ENCODE measurements at regions not wholly inside any gene's neighbourhood (a gene's known extent, or its start where the extent isn't known, plus 50 kb on each side); places are given as distances from the start of the nearest gene placed in this dataset.

DNA sequence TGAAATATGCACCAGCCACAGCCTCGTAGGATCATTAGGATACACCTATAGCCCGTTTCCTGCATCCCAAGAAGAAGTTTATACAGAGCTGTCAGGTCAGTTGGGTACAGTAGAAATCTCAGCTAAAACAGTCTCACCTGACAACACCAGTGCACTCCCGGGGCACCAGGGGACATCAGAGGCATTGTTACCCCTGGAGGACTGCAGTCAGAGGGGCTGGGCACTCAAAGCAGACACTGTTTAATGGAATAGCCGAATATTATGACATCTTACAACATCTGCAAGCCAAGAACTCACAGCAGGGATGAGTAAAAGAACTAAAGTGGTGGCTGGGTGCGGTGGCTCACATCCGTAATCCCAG is 93.0 kb upstream of the ID2 start:
- TF ChIP-seq, protein P1, sequence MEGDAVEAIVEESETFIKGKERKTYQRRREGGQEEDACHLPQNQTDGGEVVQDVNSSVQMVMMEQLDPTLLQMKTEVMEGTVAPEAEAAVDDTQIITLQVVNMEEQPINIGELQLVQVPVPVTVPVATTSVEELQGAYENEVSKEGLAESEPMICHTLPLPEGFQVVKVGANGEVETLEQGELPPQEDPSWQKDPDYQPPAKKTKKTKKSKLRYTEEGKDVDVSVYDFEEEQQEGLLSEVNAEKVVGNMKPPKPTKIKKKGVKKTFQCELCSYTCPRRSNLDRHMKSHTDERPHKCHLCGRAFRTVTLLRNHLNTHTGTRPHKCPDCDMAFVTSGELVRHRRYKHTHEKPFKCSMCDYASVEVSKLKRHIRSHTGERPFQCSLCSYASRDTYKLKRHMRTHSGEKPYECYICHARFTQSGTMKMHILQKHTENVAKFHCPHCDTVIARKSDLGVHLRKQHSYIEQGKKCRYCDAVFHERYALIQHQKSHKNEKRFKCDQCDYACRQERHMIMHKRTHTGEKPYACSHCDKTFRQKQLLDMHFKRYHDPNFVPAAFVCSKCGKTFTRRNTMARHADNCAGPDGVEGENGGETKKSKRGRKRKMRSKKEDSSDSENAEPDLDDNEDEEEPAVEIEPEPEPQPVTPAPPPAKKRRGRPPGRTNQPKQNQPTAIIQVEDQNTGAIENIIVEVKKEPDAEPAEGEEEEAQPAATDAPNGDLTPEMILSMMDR (conservative IDR thresholded peaks at IDR 0.05; ENCODE audit: low read depth, low read length), result no peak
- Histone ChIP-seq H3K4me1 (ENCODE audit: low read depth, poor library complexity, severe bottlenecking) (no peaks in the 10 kb centered on the region), H3K4me3 (IDR thresholded peaks at IDR 0.05; ENCODE audit: insufficient read depth, low read depth, low read length) (no peak overlapping the region), H3K27ac (no peak overlapping the region), H3K79me2 (ENCODE audit: insufficient read depth, low read depth) (no peaks in the 10 kb centered on the region), H3K36me3 (ENCODE audit: insufficient read depth) (no peaks in the 10 kb centered on the region), H2AFZ (ENCODE audit: low read depth) (no peak overlapping the region), H3K27me3 (ENCODE audit: insufficient read depth, low read depth) (no peaks in the 10 kb centered on the region), H4K20me1 (ENCODE audit: insufficient read depth) (no peaks in the 10 kb centered on the region), H3K4me2 (no peak overlapping the region), H3K9ac (no peak overlapping the region)

DNA sequence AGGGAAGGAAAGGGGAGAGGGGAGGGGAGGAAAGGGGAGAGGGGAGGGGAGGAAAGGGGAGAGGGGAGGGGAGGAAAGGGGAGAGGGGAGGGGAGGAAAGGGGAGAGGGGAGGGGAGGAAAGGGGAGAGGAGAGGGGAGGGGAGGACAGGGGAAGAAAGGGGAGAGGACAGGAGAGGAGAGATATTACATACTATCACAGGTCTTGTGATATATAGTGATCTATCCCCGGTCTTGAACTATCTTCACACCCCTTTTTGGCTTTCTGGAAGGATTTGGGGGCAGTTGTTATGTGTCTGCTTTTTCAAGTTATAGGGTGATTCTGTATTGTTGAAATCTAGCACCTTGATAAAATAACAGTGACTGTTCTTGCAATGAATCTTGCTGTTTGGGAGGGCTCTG is 92.1 kb upstream of the ID2 start:
- TF ChIP-seq, protein P1 (conservative IDR thresholded peaks at IDR 0.05; ENCODE audit: low read depth, low read length), result no peak
- Histone ChIP-seq H3K79me2 (ENCODE audit: insufficient read depth, low read depth) (no peaks in the 10 kb centered on the region), H4K20me1 (ENCODE audit: insufficient read depth) (no peaks in the 10 kb centered on the region), H3K27ac (no peak overlapping the region), H3K4me2 (no peak overlapping the region), H3K9ac (no peak overlapping the region), H3K36me3 (ENCODE audit: insufficient read depth) (no peaks in the 10 kb centered on the region), H3K4me3 (IDR thresholded peaks at IDR 0.05; ENCODE audit: insufficient read depth, low read depth, low read length) (no peak overlapping the region), H3K4me1 (ENCODE audit: low read depth, poor library complexity, severe bottlenecking) (no peaks in the 10 kb centered on the region), H2AFZ (ENCODE audit: low read depth) (no peak overlapping the region), H3K27me3 (ENCODE audit: insufficient read depth, low read depth) (no peaks in the 10 kb centered on the region)

DNA sequence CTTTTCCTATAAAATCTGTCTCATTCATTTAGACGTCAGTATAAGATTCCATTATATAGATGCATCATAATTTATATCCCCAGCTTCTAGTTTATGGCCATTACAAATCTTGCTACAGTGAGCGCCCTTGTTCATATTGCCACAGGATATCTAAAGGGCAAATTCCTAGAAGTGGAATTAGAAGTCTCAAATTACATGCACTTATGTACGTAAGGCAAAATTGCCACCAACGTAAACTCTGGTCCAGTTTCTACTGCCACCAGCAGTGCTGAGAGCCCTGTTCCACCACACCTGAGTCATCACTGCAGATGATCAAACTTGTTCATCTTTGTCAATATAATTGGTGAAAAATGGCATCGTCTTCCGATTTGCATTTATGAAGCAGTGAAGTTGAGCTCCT is 90.9 kb upstream of the ID2 start:
- H3K36me3 ChIP-seq (ENCODE audit: insufficient read depth), result no peaks in the 10 kb centered on the region
- no peak overlapping the region for H3K4me2 ChIP-seq
- H3K9ac ChIP-seq, result no peak overlapping the region
- no peak overlapping the region for H2AFZ ChIP-seq (ENCODE audit: low read depth)
- no peak overlapping the region for H3K27ac ChIP-seq
- H3K79me2 ChIP-seq (ENCODE audit: insufficient read depth, low read depth), result no peaks in the 10 kb centered on the region
- no peak overlapping the region for H3K4me3 ChIP-seq (IDR thresholded peaks at IDR 0.05; ENCODE audit: insufficient read depth, low read depth, low read length)
- no peaks in the 10 kb centered on the region for H3K4me1 ChIP-seq (ENCODE audit: low read depth, poor library complexity, severe bottlenecking)
- no peaks in the 10 kb centered on the region for H3K27me3 ChIP-seq (ENCODE audit: insufficient read depth, low read depth)
- H4K20me1 ChIP-seq (ENCODE audit: insufficient read depth), result no peaks in the 10 kb centered on the region
- TF ChIP-seq, protein P1 (conservative IDR thresholded peaks at IDR 0.05; ENCODE audit: low read depth, low read length), result no peak

DNA sequence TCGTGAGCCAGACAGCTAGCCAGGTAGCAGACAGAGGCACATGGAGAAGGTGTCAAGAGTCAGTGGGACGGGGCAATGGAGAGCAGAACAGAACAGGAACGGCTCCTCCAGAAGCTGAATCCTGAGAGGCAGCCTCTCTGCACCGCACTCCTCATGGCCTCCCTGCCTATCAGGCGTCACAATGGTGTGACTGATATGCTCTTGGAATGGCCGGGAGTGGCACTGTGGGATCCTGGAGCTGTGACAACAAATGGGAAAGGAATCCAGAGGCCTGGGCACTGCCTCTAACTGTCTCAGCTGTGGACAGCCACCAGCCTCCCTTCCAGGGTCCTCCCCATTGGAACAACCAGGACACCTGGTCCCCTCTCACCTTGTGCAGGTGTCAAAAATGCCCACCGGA is 89.1 kb upstream of the ID2 start:
- H3K4me2 ChIP-seq, result no peak overlapping the region
- no peak overlapping the region for H3K4me3 ChIP-seq (IDR thresholded peaks at IDR 0.05; ENCODE audit: insufficient read depth, low read depth, low read length)
- no peaks in the 10 kb centered on the region for H3K79me2 ChIP-seq (ENCODE audit: insufficient read depth, low read depth)
- no peak overlapping the region for H2AFZ ChIP-seq (ENCODE audit: low read depth)
- H3K4me1 ChIP-seq (ENCODE audit: low read depth, poor library complexity, severe bottlenecking), result no peaks in the 10 kb centered on the region
- no peaks in the 10 kb centered on the region for H3K36me3 ChIP-seq (ENCODE audit: insufficient read depth)
- TF ChIP-seq, protein P1 (conservative IDR thresholded peaks at IDR 0.05; ENCODE audit: low read depth, low read length), result no peak
- no peak overlapping the region for H3K9ac ChIP-seq
- no peak overlapping the region for H3K27ac ChIP-seq
- no peaks in the 10 kb centered on the region for H4K20me1 ChIP-seq (ENCODE audit: insufficient read depth)
- no peaks in the 10 kb centered on the region for H3K27me3 ChIP-seq (ENCODE audit: insufficient read depth, low read depth)

DNA sequence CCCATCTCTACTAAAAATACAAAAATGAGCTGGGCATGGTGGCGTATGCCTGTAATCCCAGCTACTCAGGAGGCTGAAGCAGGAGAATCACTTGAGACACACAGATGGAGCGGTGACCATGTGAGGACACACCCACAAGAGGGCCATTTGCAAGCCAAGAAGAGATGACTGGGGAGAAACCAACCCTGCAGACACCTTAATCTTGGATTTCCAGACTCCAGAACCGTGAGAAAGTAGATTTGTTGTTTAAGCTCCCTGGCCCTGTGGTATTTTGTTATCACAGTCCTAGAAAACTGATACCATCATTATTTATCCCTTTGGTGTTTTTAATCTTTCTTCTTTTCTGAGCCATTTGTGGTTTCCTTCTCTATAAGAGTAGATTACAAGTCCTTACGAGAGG is 88.6 kb upstream of the ID2 start:
- TF ChIP-seq, protein P1 (conservative IDR thresholded peaks at IDR 0.05; ENCODE audit: low read depth, low read length), result no peak
- H3K4me3 ChIP-seq (IDR thresholded peaks at IDR 0.05; ENCODE audit: insufficient read depth, low read depth, low read length), result no peak overlapping the region
- no peaks in the 10 kb centered on the region for H3K4me1 ChIP-seq (ENCODE audit: low read depth, poor library complexity, severe bottlenecking)
- no peak overlapping the region for H2AFZ ChIP-seq (ENCODE audit: low read depth)
- H3K4me2 ChIP-seq, result no peak overlapping the region
- no peaks in the 10 kb centered on the region for H3K27me3 ChIP-seq (ENCODE audit: insufficient read depth, low read depth)
- H3K27ac ChIP-seq, result no peak overlapping the region
- H3K9ac ChIP-seq, result no peak overlapping the region
- H4K20me1 ChIP-seq (ENCODE audit: insufficient read depth), result no peaks in the 10 kb centered on the region
- H3K36me3 ChIP-seq (ENCODE audit: insufficient read depth), result no peaks in the 10 kb centered on the region
- H3K79me2 ChIP-seq (ENCODE audit: insufficient read depth, low read depth), result no peaks in the 10 kb centered on the region

Measured in KMS-11 (cell line).